SU-DHL-6 (cell line): ENCODE measurements at regions not wholly inside any gene's neighbourhood (a gene's known extent, or its start where the extent isn't known, plus 50 kb on each side); places are given as distances from the start of the nearest gene placed in this dataset.
"Not testable (repeated sequence)": the region's sequence is repeated elsewhere in the genome, so short reads cannot be mapped to it uniquely, and the experiment has no call there.

Source experiments
- H2AFZ ChIP-seq: fragments of 200-600 bp; sonication (generic); 2 replicates; pipeline ENCODE4 v1.6.1; 2014; ENCODE audit warnings: low read depth, mild to moderate bottlenecking, moderate library complexity, mixed read lengths, antibody characterized with exemption, low read length; ENCODE audit not compliant: severe bottlenecking
- H3F3A ChIP-seq: fragments of 200-600 bp; shearing (Covaris generic); 2 replicates; pipeline ENCODE4 v1.6.0; 2016; ENCODE audit warnings: antibody characterized with exemption, mild to moderate bottlenecking; ENCODE audit not compliant: insufficient read depth
- H3K27ac ChIP-seq: fragments of 200-600 bp; sonication (generic); 2 replicates; pipeline ENCODE4 v1.5.1; 2016; ENCODE audit warnings: low read depth, mild to moderate bottlenecking, low read length, moderate library complexity, mixed read lengths
- H3K27me3 ChIP-seq: fragments of 200-600 bp; sonication (generic), shearing (Covaris generic); 2 replicates; pipeline ENCODE4 v1.6.0; 2014; ENCODE audit warnings: mild to moderate bottlenecking, low read length
- H3K36me3 ChIP-seq: fragments of 200-600 bp; sonication (generic); 2 replicates; pipeline ENCODE4 v1.6.1; 2014; ENCODE audit warnings: mild to moderate bottlenecking, low read length, mixed read lengths
- H3K4me2 ChIP-seq: fragments of 300-600, 200-600 bp; shearing (Covaris generic), sonication (generic); 2 replicates; pipeline ENCODE4 v1.6.0; 2014; ENCODE audit warnings: low read length, low read depth, mild to moderate bottlenecking; ENCODE audit not compliant: poor library complexity, severe bottlenecking
- H3K4me3 ChIP-seq: fragments of 200-600 bp; sonication (generic); 2 replicates; pipeline ENCODE4 v1.5.1; 2014; ENCODE audit warnings: antibody characterized with exemption, low read length, mild to moderate bottlenecking, mixed read lengths; ENCODE audit not compliant: insufficient read depth, poor library complexity, severe bottlenecking
- H3K79me2 ChIP-seq: fragments of 200-600 bp; sonication (generic); 2 replicates; pipeline ENCODE4 v1.6.1; 2014; ENCODE audit warnings: mild to moderate bottlenecking, low read length, moderate library complexity; ENCODE audit not compliant: insufficient read depth
- H3K9ac ChIP-seq: fragments of 200-600 bp; sonication (generic); 2 replicates; pipeline ENCODE4 v1.7.0; 2014; ENCODE audit warnings: mild to moderate bottlenecking, low read length
- H3K9me2 ChIP-seq: fragments of 200-600 bp; sonication (generic); replicated peaks from 2 replicates; pipeline ENCODE4 v1.6.1; 2014; ENCODE audit warnings: low read length; ENCODE audit not compliant: insufficient read depth
- H3K9me3 ChIP-seq: fragments of 200-600 bp; sonication (generic); 2 replicates; pipeline ENCODE4 v1.6.1; 2014; ENCODE audit warnings: low read length, mixed read lengths; ENCODE audit not compliant: insufficient read depth
- H4K20me1 ChIP-seq: fragments of 200-600 bp; sonication (generic); 2 replicates; pipeline ENCODE4 v1.6.1; 2014; ENCODE audit warnings: low read depth, mild to moderate bottlenecking, antibody characterized with exemption, low read length, moderate library complexity, mixed read lengths
- CTCF ChIP-seq: fragments of 200-600 bp; sonication (generic); IDR thresholded peaks from one replicate; pipeline ENCODE4 v1.5.1; 2017; ENCODE audit warnings: antibody characterized with exemption, mild to moderate bottlenecking, low read length, moderate library complexity; ENCODE audit not compliant: insufficient read depth, poor library complexity, severe bottlenecking
- EZH2phosphoT487 ChIP-seq: fragments of 200-600 bp; sonication (generic), shearing (Covaris generic); conservative IDR thresholded peaks from 2 replicates; pipeline ENCODE4 v1.6.1; 2018; ENCODE audit warnings: mild to moderate bottlenecking, antibody characterized with exemption, low read length, moderate library complexity, mixed read lengths

GRCh38 chr15:55084216-55084615 lies 112.5 kb downstream of the RSL24D1 start:
- no peaks in the 10 kb centered on the region for H4K20me1 ChIP-seq
- H3K9me2 ChIP-seq = no peaks in the 10 kb centered on the region
- no peaks in the 10 kb centered on the region for H3K9me3 ChIP-seq
- no peaks in the 10 kb centered on the region for H3K79me2 ChIP-seq
- H3K36me3 ChIP-seq = no peaks in the 10 kb centered on the region
- no peak overlapping the region for H3K9ac ChIP-seq
- no peak overlapping the region for H2AFZ ChIP-seq
- H3K4me3 ChIP-seq = no peak overlapping the region
- TF ChIP-seq EZH2phosphoT487 (no peak), CTCF (no peak)
- no peak overlapping the region for H3K27ac ChIP-seq
- H3K4me2 ChIP-seq = no peak overlapping the region
- H3K27me3 ChIP-seq = no peaks in the 10 kb centered on the region
- H3F3A ChIP-seq = no peaks in the 10 kb centered on the region

- H3F3A ChIP-seq, H3K79me2 ChIP-seq, H3K9me2 ChIP-seq, H4K20me1 ChIP-seq, H2AFZ ChIP-seq, H3K9ac ChIP-seq, H3K4me3 ChIP-seq, H3K4me2 ChIP-seq, H3K27me3 ChIP-seq, H3K9me3 ChIP-seq, H3K36me3 ChIP-seq, H3K27ac ChIP-seq: not testable (repeated sequence)
These were observed 119.7 kb downstream of the RSL24D1 start for GRCh38 chr15:55077052-55077451.

- no peaks in the 10 kb centered on the region for H4K20me1 ChIP-seq
- no peaks in the 10 kb centered on the region for H3K79me2 ChIP-seq
- H3K9ac ChIP-seq = no peak overlapping the region
- H3K4me2 ChIP-seq = no peak overlapping the region
- no peaks in the 10 kb centered on the region for H3K9me3 ChIP-seq
- no peak for TF ChIP-seq EZH2phosphoT487
- H3K27me3 ChIP-seq = no peaks in the 10 kb centered on the region
- no peak overlapping the region for H2AFZ ChIP-seq
- H3K9me2 ChIP-seq = no peaks in the 10 kb centered on the region
- no peaks in the 10 kb centered on the region for H3K36me3 ChIP-seq
- no peaks in the 10 kb centered on the region for H3F3A ChIP-seq
- no peak overlapping the region for H3K27ac ChIP-seq
- H3K4me3 ChIP-seq = no peak overlapping the region
These were observed 122.3 kb downstream of the RSL24D1 start for GRCh38 chr15:55074431-55074830.

- not testable (repeated sequence) for H2AFZ ChIP-seq, H4K20me1 ChIP-seq, H3K9ac ChIP-seq, H3K9me3 ChIP-seq, H3K4me3 ChIP-seq, H3K79me2 ChIP-seq, H3K27ac ChIP-seq, H3K4me2 ChIP-seq, H3F3A ChIP-seq, H3K9me2 ChIP-seq, H3K27me3 ChIP-seq, H3K36me3 ChIP-seq
These were observed 132.8 kb downstream of the RSL24D1 start for GRCh38 chr15:55063970-55064369.

- Histone ChIP-seq H3K4me2 (no peak overlapping the region), H3K9me2 (no peaks in the 10 kb centered on the region), H4K20me1 (no peaks in the 10 kb centered on the region), H3K36me3 (no peaks in the 10 kb centered on the region), H2AFZ (no peak overlapping the region), H3K9me3 (no peaks in the 10 kb centered on the region), H3K4me3 (no peak overlapping the region), H3F3A (no peaks in the 10 kb centered on the region), H3K9ac (no peak overlapping the region), H3K79me2 (no peaks in the 10 kb centered on the region), H3K27ac (no peak overlapping the region), H3K27me3 (no peaks in the 10 kb centered on the region)
- no peak for TF ChIP-seq CTCF
- no peak for TF ChIP-seq EZH2phosphoT487
These were observed 135.9 kb downstream of the RSL24D1 start for GRCh38 chr15:55060836-55061235.
